H1 (cell line): ENCODE measurements at regions not wholly inside any gene's neighbourhood (a gene's known extent, or its start where the extent isn't known, plus 50 kb on each side); places are given as distances from the start of the nearest gene placed in this dataset.

ENCODE experiments used
- CTCF ChIA-PET: fragments of 300-600 bp; sonication (Branson Sonifier 250); formaldehyde crosslinking; loops from one replicate; lab custom pipeline; 2021; ENCODE audit not compliant: partially characterized antibody; lab: Charles Lee
- POLR2A ChIA-PET: fragments of 300-600 bp; sonication (Branson Sonifier 250); formaldehyde crosslinking; loops from one replicate; lab custom pipeline; 2021; ENCODE audit warnings: inconsistent platforms; ENCODE audit not compliant: partially characterized antibody; lab: Charles Lee
- DNase-seq, 2 experiments: peaks; one replicate each; pipeline versions ENCODE4 v3.0.0 to v3.0.0-alpha.2; 2010 to 2022; ENCODE audit warnings: low spot score in 2 of 2, low read depth in 1 of 2, mixed read lengths in 1 of 2
- FAIRE-seq: peaks from 2 replicates; lab custom pipeline; 2011; peaks lifted over from hg19 to GRCh38; lab: Jason Lieb, UNC
- H2AFZ ChIP-seq: 2 replicates; pipeline ENCODE4 v1.8.1; 2012; ENCODE audit warnings: low read length, inconsistent platforms
- H2AK5ac ChIP-seq: 2 replicates; pipeline ENCODE4 v1.6.1; 2013; ENCODE audit warnings: low read depth, low read length
- H2BK120ac ChIP-seq: replicated peaks from 2 replicates; pipeline ENCODE3; 2013; ENCODE audit warnings: low read depth, low read length, inconsistent platforms
- H2BK12ac ChIP-seq: 2 replicates; pipeline ENCODE4 v1.6.1; 2013; ENCODE audit warnings: low read depth, low read length
- H2BK15ac ChIP-seq: 2 replicates; pipeline ENCODE4 v1.6.1; 2013; ENCODE audit warnings: low read length
- H2BK20ac ChIP-seq: 2 replicates; pipeline ENCODE4 v1.6.1; 2013; ENCODE audit warnings: low read length
- H2BK5ac ChIP-seq: 2 replicates; pipeline ENCODE4 v1.6.1; 2013; ENCODE audit warnings: low read depth, low read length
- H3K14ac ChIP-seq: 2 replicates; pipeline ENCODE4 v1.6.1; 2013; ENCODE audit warnings: inconsistent platforms; ENCODE audit not compliant: insufficient read length
- H3K18ac ChIP-seq: 2 replicates; pipeline ENCODE4 v1.6.1; 2013; ENCODE audit warnings: low read length; ENCODE audit errors: extremely low read depth
- H3K23ac ChIP-seq: 2 replicates; pipeline ENCODE4 v1.6.1; 2013; ENCODE audit warnings: inconsistent platforms; ENCODE audit not compliant: insufficient read length
- H3K23me2 ChIP-seq: 2 replicates; pipeline ENCODE4 v1.6.1; 2013; ENCODE audit warnings: low read depth, low read length
- H3K27ac ChIP-seq: 2 replicates; pipeline ENCODE4 v1.6.1; 2011; ENCODE audit warnings: low read depth, low read length, inconsistent platforms
- H3K27me3 ChIP-seq, 4 experiments: replicated peaks in 1 of 4; 1 replicate in 1 of 4; 2 replicates in 3 of 4; pipeline versions ENCODE4 v1.6.1 to v1.8.1; 2011 to 2013; ENCODE audit warnings: low read length in 3 of 4, mild to moderate bottlenecking in 3 of 4, inconsistent platforms in 2 of 4, mixed read lengths in 2 of 4, moderate library complexity in 1 of 4; ENCODE audit not compliant: control insufficient read depth in 3 of 4, insufficient read depth in 3 of 4; ENCODE audit errors: extremely low read depth in 1 of 4
- H3K36me3 ChIP-seq, 4 experiments: 2 replicates each; pipeline versions ENCODE4 v1.6.1 to v1.8.1; 2011 to 2013; ENCODE audit warnings: mild to moderate bottlenecking in 4 of 4, low read length in 3 of 4, moderate library complexity in 2 of 4, control low read depth in 1 of 4, inconsistent platforms in 1 of 4; ENCODE audit not compliant: insufficient read depth in 4 of 4, control insufficient read depth in 2 of 4
- H3K4ac ChIP-seq: replicated peaks from 2 replicates; pipeline ENCODE3; 2013; ENCODE audit warnings: low read length, low read depth, mixed read lengths, inconsistent platforms; ENCODE audit not compliant: insufficient read length
- H3K4me1 ChIP-seq, 4 experiments: replicated peaks in 1 of 4; 1 replicate in 1 of 4; 2 replicates in 3 of 4; pipeline versions ENCODE4 v1.6.1 to v1.8.1; 2011 to 2013; ENCODE audit warnings: low read length in 3 of 4, inconsistent platforms in 2 of 4, mixed read lengths in 1 of 4; ENCODE audit not compliant: insufficient read depth in 4 of 4, control insufficient read depth in 3 of 4
- H3K4me2 ChIP-seq, 2 experiments: 2 replicates each; pipeline versions ENCODE4 v1.6.1 to v1.8.1; 2011 to 2013; ENCODE audit warnings: low read depth in 2 of 2, low read length in 2 of 2, control low read depth in 1 of 2, inconsistent platforms in 1 of 2, mild to moderate bottlenecking in 1 of 2; ENCODE audit not compliant: insufficient read depth in 1 of 2
- H3K4me3 ChIP-seq, 4 experiments: fragments of 200-600, 300-600 bp in 1 of 4; sonication (generic), shearing (Covaris generic), sonication (Bioruptor Twin) in 1 of 4; 2 replicates each; pipeline versions ENCODE4 v1.5.1 to v1.8.1; 2011 to 2016; ENCODE audit warnings: low read length in 4 of 4, low read depth in 3 of 4, control low read depth in 2 of 4, inconsistent platforms in 2 of 4, mild to moderate bottlenecking in 2 of 4, mixed read lengths in 1 of 4, moderate library complexity in 1 of 4; ENCODE audit not compliant: insufficient read depth in 2 of 4; ENCODE audit errors: extremely low read depth in 1 of 4
- H3K56ac ChIP-seq: replicated peaks from 2 replicates; pipeline ENCODE3; 2013; ENCODE audit warnings: low read depth, mild to moderate bottlenecking, mixed read lengths, low read length, inconsistent platforms; ENCODE audit not compliant: insufficient read length
- H3K79me1 ChIP-seq: 2 replicates; pipeline ENCODE4 v1.6.1; 2013; ENCODE audit warnings: low read depth, low read length, control low read depth
- H3K79me2 ChIP-seq, 2 experiments: 2 replicates each; pipeline versions ENCODE4 v1.6.1 to v1.8.1; 2012 to 2013; ENCODE audit warnings: low read length in 2 of 2, mild to moderate bottlenecking in 2 of 2, inconsistent platforms in 1 of 2; ENCODE audit not compliant: insufficient read depth in 2 of 2, control insufficient read depth in 1 of 2
- H3K9ac ChIP-seq, 4 experiments: replicated peaks in 1 of 4; 1 replicate in 1 of 4; 2 replicates in 3 of 4; pipeline versions ENCODE4 v1.6.1 to v1.8.1; 2011 to 2013; ENCODE audit warnings: low read depth in 3 of 4, low read length in 3 of 4, control low read depth in 2 of 4, mild to moderate bottlenecking in 2 of 4, moderate library complexity in 2 of 4, inconsistent platforms in 1 of 4; ENCODE audit errors: extremely low read depth in 1 of 4
- H3K9me3 ChIP-seq, 2 experiments: 2 replicates each; pipeline versions ENCODE4 v1.6.1 to v1.8.1; 2012 to 2013; ENCODE audit warnings: mild to moderate bottlenecking in 2 of 2, moderate library complexity in 2 of 2, control low read depth in 1 of 2, inconsistent platforms in 1 of 2, low read depth in 1 of 2, low read length in 1 of 2, mixed read lengths in 1 of 2; ENCODE audit not compliant: insufficient read depth in 2 of 2
- H4K20me1 ChIP-seq, 2 experiments: replicated peaks in 1 of 2; 2 replicates each; pipeline versions ENCODE3 to v1.8.1; 2011 to 2013; ENCODE audit warnings: inconsistent platforms in 2 of 2, low read length in 2 of 2, mild to moderate bottlenecking in 1 of 2; ENCODE audit not compliant: insufficient read depth in 2 of 2, control insufficient read depth in 1 of 2
- H4K5ac ChIP-seq: 2 replicates; pipeline ENCODE4 v1.6.1; 2013; ENCODE audit warnings: low read length, low read depth, mixed read lengths, inconsistent platforms; ENCODE audit not compliant: insufficient read length
- H4K8ac ChIP-seq: 2 replicates; pipeline ENCODE4 v1.8.0; 2013; ENCODE audit warnings: mild to moderate bottlenecking, moderate library complexity, low read length, inconsistent platforms; ENCODE audit not compliant: insufficient read depth; ENCODE audit errors: extremely low read depth
- H4K91ac ChIP-seq: replicated peaks from 2 replicates; pipeline ENCODE3; 2013; ENCODE audit warnings: low read length, mixed read lengths, inconsistent platforms; ENCODE audit not compliant: insufficient read length
- MAFK ChIP-seq: IDR thresholded peaks from 2 replicates; pipeline ENCODE4 v1.6.1; 2012; ENCODE audit warnings: low read depth, mild to moderate bottlenecking, improper control_type of control experiment, low read length
- WGBS, 2 experiments: shearing (Covaris generic) in 1 of 2; methylation state at CpG; one replicate each; pipeline versions ENCODE4 v1.1.6 to v1.1.7; 2013 to 2015; ENCODE audit warnings: low lambda C conversion rate in 2 of 2, mixed read lengths in 2 of 2, inconsistent platforms in 1 of 2, low coverage in 1 of 2, missing lambda C conversion rate in 1 of 2; ENCODE audit not compliant: insufficient replicate concordance in 2 of 2, insufficient coverage in 1 of 2, insufficient read length in 1 of 2; ENCODE audit errors: extremely low coverage in 1 of 2, missing lambda C conversion rate in 1 of 2; 5-methylcytosine and 5-hydroxymethylcytosine counted together

GRCh38 chr5:118434522-118434921 lies 553.8 kb downstream of the DTWD2 start:
- Histone ChIP-seq H4K5ac (no peak overlapping the region), H4K20me1 (no peaks in the 10 kb centered on the region), H2BK5ac (no peak overlapping the region), H2AFZ (no peak overlapping the region), H3K4me3 (no peak overlapping the region), H3K36me3 (no peaks in the 10 kb centered on the region), H3K18ac (no peak overlapping the region), H2BK15ac (no peak overlapping the region), H3K23me2 (no peaks in the 10 kb centered on the region), H3K14ac (no peak overlapping the region), H3K27ac (no peak overlapping the region), H2BK120ac (no peak overlapping the region), H3K27me3 (no peaks in the 10 kb centered on the region), H3K4me2 (no peak overlapping the region), H4K8ac (no peak overlapping the region), H2AK5ac (no peak overlapping the region), H3K23ac (no peak overlapping the region), H3K56ac (no peak overlapping the region), H3K79me2 (no peaks in the 10 kb centered on the region), H3K79me1 (no peaks in the 10 kb centered on the region), H2BK12ac (no peak overlapping the region), H4K91ac (no peak overlapping the region), H3K9ac (no peak overlapping the region), H2BK20ac (no peak overlapping the region), H3K4ac (no peak overlapping the region), H3K9me3 (no peaks in the 10 kb centered on the region), H3K4me1 (no peaks in the 10 kb centered on the region)
- ChIA-PET CTCF (no interaction called here), POLR2A (no interaction called here)
- no peak for DNase-seq
- FAIRE-seq: no peak
- 100% methylated on average over 2 of the region's 2 CpGs; no CpG with 5 or more reads in 1 of the 2 experiments for WGBS, 2 experiments
- no peak for TF ChIP-seq MAFK
